Activated CD8-positive, alpha-beta memory T cell treated with anti-CD3 and anti-CD28 coated beads, Interleukin-2, amount 50 U/mL, for 48 hours (primary cell): ENCODE measurements at regions not wholly inside any gene's neighbourhood (a gene's known extent, or its start where the extent isn't known, plus 50 kb on each side); places are given as distances from the start of the nearest gene placed in this dataset.
"Not testable (repeated sequence)": the region's sequence is repeated elsewhere in the genome, so short reads cannot be mapped to it uniquely, and the experiment has no call there.

Experiments used
- DNase-seq: peaks from one replicate; pipeline ENCODE4 v3.0.0-alpha.2; 2020

DNA sequence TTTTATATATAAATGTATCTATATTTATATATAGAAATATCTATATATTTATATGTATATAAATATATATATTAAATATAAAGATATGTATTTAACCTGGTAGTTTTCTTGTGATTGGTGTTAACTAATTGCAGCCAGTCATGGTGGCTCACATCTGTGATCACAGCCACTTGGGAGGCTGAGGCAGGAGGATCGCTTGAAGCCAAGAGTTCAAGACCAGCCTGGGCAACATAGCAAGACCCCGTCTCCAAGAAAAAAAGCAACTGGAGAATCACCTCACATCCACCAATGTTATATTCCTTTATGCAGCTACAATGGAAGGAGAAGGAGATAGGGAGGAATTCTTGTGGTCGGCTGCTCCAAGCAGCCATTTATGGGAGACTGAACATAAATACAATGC, 224.9 kb downstream of the BAMBI start:
- no peak for DNase-seq

DNA sequence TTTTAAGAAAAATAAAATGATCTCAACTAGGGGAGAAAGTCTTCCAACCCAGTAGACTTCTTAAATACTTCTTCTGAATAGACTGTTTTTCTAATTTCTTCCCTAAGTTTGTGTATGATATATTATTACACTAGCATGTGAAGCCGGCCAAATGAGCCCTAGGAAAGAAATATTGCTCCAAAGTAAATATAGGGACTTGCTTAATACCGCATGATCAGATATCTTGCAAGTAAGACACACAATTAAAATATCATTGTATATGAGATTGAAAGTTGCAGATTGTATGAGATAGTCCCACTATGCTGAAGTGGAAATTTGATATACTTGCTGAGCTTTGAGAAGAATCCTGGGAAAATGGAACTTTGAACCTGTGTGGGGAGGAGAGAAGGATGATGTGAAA, 225.7 kb downstream of the BAMBI start:
- DNase-seq, result no peak

DNA sequence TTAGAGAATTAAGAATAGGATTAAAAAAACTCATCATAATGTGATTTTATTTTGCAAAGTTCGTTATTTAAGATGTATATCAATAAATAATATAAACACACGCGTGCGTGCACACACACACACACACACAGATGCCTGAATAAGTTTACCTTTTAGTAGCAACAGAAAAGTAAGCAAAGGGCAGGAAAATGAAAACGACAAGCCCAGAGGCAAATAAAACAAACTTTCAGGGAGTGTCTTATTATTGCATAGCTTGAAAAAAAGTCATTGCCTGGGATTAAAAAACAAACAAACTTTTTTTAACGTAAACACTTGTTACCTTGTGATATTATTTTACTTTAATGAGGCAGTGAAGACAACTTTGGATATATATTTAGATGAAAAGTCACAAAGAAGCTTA, 226.4 kb downstream of the BAMBI start:
- no peak for DNase-seq

- DNase-seq, result no peak
These were observed 228.1 kb downstream of the BAMBI start for GRCh38 chr10:28905371-28905770.

DNA sequence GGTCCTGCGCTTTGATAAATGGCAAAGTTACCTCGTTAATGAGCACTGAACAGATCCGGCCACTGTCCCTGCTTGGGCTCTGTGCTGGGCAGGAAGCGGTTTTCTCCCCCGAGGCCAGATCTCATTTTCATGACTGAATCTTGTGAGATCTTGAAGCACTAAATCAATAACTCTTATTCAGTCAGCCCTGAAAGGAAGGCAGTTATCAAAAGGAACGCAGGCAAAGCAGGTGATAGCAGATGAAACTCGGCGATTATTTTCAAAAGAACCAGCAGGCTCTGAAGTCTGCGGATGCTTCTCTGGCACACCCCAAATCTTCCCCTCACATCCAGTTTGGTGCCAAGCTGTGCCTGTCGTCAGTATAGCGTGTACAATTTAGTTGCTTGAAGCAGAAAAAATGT, 228.7 kb downstream of the BAMBI start:
- no peak for DNase-seq

- DNase-seq, result no peak
These were observed 229.1 kb downstream of the BAMBI start for GRCh38 chr10:28906415-28906814.

- no peak for DNase-seq
These were observed 229.6 kb downstream of the BAMBI start for GRCh38 chr10:28906934-28907333.

- DNase-seq, result no peak
These were observed 232.6 kb downstream of the BAMBI start for GRCh38 chr10:28909875-28910274.

DNA sequence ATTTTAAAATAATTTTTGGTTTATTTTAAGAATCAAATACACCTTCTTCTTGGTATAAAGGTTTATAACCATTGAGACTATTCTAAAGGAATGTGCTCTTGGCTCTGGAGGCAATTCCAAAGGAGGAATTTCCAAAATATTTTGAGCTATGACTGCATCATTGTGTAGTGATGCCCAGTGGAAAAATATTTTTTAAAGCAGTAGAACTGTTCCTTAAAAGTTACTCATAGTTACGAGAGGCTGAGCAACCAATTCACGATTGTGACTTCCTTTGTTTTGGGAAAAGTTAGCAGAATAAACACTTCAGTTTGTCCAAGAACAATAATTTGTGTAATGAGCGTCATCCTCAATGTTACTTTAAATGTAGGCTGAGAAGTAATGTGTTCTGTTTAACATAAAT, 233.6 kb downstream of the BAMBI start:
- no peak for DNase-seq

DNA sequence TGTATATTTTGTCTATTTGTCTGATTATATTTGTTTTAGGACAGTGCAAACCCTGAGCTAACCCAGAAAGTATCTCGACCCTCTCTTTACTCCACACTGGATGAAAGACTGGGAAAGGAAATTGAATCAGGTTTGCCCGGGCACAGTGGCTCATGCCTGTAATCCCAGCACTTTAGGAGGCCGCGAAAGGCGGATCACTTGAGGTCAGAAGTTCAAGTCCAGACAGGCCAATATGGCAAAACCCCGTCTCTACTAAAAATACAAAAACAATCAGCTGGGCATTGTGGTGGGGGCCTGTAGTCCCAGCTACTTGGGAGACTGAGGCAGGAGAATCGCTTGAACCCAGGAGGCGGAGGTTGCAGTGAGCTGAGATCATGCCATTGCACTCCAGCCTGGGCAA, 234.2 kb downstream of the BAMBI start:
- not testable (repeated sequence) for DNase-seq

DNA sequence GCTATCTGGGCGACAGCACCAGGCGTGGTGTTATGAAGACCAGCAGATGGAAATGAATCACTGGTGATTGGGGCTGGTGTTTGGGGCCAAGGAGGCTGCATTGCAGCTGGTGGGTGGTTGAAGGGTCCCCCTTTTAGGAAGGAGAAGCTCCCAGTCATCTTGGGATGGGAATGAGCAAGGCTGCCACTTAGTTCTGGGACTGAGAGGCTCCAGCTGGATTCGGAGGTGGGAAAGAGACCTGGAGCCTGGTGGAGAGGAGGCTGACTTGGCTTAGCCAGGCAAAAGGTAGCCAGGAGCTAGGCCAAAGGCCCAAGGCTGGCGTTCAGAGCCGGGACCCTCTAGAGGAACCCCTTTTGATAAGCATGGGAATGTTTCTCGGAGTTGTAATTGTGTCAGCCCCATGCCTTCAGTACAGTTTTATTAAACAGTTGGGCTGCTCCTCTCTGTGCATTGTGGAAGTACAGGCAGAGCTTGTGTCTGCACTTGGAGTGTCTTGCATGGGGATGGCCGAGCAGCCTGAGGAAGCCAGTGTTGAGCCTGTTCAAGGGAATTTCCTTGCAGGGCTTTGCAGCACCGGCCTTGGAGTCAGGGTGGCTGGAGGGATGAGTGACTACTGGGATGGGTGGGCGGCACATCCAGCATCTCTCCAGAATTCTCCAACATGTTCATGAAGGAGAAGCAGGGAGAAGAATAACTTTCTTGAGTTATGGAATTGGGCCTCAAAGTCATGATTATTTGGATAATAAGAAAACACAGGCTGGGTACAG, 234.9 kb downstream of the BAMBI start:
- DNase-seq, result no peak

- DNase-seq, result no peak
These were observed 236.3 kb downstream of the BAMBI start for GRCh38 chr10:28913436-28914237.

DNA sequence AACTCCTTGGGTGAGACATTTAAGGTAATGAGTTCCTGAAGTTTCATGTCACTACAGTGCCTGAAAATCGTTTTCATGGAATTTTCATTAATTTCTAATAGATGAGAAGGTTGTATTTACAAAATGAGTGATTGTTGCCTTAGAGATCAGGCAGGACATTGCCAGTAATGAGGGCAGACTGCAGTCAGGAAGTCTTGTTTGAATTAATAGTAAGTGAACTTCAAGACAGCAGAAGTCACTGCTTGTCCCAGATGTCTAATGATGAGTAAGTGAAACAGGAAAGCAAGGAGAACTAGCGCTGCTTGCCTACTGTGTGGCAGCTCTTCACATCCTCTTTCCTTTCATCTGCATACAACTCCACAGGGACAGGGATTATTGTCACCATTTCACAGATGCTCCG, 237.4 kb downstream of the BAMBI start:
- no peak for DNase-seq

DNA sequence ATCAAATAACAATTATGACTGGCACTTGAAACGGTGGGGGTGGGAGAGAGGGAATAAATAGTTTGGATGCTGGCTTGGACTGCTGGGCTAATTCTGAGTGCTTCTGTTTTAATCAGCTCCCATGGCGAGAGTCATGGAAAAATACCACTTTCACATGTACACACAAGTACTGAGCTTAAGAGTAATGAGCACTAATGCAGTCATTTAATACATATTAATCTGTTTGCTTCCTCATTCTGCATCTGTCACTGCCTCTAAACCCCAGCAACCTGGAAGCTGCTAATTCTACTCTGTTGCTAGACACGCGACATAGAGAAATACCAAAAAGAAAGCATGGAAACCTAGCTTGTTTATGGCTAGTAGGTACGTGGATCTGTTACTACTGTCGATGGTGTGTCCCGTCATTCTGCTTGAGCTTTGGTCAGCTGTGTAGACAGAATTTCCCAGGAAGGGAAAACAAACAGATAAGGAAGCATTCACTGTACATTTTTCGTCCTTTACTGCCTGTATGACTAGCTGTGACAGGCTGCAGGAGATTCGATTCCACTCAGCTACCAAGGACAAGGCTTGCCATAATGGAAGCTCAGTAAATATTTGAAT, 238.8 kb downstream of the BAMBI start:
- no peak for DNase-seq

DNA sequence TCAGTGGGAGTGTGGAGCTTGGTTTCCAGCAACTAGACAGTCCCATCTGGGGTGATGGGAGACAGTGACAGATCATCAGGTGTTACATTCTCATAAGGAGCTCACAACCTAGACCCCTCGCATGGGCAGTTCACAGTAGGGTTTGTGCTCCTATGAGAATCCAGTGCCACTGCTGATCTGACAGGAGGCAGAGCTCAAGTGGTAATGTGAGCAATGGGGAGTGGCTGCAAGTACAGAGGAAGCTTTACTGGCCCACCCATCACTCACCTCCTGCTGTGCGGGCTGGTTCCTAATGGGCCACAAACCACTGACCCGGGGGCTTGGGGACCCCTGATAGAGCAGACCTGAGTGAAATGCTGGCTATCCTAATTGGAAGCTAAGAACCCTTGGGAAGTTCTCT, 242.8 kb downstream of the BAMBI start:
- no peak for DNase-seq

- DNase-seq, result no peak
These were observed 244.8 kb downstream of the BAMBI start for GRCh38 chr10:28922127-28922526.

DNA sequence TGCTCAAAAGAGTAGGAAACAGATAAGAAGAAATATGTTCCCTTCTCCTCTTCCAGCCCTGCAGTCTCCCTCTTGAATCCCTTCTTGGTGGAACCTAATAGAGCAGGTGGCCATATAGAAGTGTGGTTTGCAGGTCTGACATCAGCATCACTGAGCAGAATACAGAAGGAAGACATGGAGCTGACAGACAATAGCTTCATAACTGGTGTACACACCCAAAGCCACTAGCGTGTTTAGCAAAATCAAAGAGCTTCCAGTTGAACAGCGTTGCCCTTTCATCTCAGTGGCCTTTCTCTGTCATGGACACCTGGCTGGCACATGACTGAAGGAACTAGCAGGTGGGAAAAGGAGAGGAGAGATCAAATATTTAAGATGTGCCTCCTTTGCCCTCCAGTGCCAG, 245.5 kb downstream of the BAMBI start:
- no peak for DNase-seq

GRCh38 chr10:28924717-28925116, 247.4 kb downstream of the BAMBI start:
- no peak for DNase-seq

GRCh38 chr10:28925121-28925663, 247.9 kb downstream of the BAMBI start:
- DNase-seq, result no peak

GRCh38 chr10:28926932-28927331, 249.6 kb downstream of the BAMBI start:
- no peak for DNase-seq

- DNase-seq, result no peak
These were observed 251.2 kb downstream of the BAMBI start for GRCh38 chr10:28928484-28928883.

GRCh38 chr10:28929942-28930341, 252.6 kb downstream of the BAMBI start:
- DNase-seq, result no peak
